HG03175 (cell line): ENCODE measurements at regions not wholly inside any gene's neighbourhood (a gene's known extent, or its start where the extent isn't known, plus 50 kb on each side); places are given as distances from the start of the nearest gene placed in this dataset.
"Not testable (repeated sequence)": the region's sequence is repeated elsewhere in the genome, so short reads cannot be mapped to it uniquely, and the experiment has no call there.

Experiments used
- ATAC-seq: cut with Tn5 transposase; IDR thresholded peaks from one replicate; pipeline ENCODE4 v1.9.1; 2021; ENCODE audit warnings: mild to moderate bottlenecking, moderate library complexity; ENCODE audit not compliant: unreplicated experiment

DNA sequence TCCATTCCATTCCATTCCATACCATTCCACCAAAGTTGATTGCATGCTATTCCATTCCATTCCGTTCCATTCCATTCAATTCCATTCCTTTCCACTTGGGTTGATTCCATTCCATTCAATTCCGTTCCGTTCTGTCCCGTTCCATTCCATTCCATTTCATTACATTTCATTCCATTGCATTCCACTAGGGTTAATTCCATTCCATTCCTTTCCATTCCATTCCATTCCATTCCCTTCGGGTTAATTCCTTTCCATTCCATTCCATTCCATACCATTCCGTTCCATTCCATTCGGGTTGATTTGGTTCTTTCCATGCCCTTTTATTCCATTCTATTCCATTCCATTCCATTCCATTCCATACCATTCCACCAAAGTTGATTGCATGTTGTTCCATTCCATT lies 131.9 kb downstream of the CWH43 start:
- ATAC-seq = not testable (repeated sequence)

DNA sequence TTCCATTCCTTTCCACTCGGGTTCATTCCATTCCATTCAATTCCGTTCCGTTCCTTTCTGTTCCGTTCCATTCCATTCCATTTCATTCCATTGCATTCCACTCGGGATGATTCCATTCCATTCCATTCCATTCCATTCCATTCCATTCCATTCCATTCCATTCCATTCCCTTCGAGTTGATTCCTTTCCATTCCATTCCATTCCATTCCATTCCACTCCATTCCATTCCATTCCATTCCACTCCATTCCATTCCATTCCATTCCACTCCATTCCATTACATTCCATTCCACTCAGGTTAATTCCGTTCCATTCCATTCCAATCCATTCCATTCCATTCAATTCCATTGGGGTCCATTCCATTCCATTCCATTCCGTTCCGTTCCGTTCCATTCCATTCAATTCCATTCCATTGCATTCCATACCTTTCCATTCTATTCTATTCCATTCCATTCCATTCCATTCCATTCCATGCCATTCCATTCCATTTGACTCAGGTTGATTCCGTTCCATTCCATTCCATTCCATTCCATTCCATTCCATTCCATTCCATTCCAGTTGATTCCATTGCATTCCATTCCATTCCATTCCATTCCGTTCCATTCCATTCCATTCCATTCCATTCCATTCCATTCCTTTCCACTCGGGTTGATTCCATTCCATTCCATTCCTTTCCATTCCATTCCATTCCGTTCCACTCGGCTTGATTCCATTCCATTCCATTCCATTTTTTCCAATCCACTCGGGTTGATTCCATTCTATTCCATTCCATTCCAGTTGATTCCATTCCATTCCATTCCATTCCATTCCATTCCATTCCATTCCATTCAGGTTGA lies 132.5 kb downstream of the CWH43 start:
- peak; percentile 55 for ATAC-seq

DNA sequence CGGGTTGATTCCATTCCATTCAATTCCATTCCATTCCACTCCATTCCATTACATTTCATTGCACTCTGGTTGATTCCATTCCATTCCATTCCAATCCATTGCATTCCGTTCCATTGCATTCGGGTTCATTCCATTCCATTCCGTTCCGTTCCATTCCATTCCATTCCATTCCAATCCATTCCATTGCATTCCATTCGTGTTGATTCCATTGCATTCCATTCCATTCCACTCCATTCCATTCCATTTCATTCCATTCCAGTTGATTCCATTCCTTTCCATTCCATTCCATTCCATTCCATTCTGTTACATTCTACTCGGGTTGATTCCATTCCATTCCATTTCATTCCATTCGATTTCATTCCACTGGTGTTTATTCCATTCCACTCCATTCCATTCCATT lies 133.3 kb downstream of the CWH43 start:
- ATAC-seq = peak; percentile 5

DNA sequence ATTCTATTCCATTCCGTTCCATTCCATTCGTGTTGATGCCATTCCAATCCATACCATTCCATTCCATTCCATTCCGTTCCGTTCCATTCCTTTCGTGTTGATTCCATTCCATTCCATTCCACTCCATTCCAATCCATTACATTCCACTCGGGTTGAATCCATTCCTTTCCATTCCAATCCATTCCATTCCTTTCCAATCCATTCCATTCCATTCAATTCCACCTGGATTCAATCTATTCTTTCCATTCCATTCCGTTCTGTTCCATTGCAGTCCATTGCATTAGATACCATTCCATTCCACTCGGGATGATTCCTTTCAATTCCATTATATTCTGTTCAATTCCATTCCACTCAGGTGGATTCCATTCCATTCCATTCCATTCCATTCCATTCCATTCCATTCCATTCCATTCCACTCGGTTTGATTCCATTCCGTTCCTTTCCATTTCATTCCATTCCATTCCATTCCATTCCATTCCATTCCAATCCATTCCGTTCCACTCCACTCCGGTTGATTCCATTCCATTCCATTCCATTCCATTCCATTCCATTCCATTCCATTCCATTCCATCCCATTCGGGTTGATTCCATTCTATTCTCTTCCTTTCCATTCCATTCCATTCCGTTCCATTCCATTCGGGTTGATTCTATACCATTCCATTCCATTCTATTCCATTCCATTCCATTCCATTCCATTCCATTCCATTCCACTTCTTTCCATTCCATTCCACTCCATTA lies 134.1 kb downstream of the CWH43 start:
- ATAC-seq = peak; percentile 5

DNA sequence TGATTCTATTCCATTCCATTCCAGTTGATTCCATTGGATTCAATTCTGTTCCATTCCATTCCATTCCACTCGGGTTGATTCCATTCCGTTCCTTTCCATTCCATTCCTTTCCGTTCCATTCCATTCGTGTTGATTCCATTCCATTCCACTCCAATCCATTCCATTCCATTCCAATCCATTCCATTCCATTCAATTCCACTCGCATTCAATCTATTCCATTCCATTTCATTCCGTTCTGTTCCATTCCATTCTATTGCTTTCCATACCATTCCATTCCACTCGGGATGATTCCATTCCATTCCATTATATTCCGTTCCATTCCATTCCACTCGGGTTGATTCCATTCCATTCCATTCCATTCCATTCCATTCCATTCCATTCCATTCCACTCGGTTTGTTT lies 134.7 kb downstream of the CWH43 start:
- ATAC-seq = peak; percentile 36

DNA sequence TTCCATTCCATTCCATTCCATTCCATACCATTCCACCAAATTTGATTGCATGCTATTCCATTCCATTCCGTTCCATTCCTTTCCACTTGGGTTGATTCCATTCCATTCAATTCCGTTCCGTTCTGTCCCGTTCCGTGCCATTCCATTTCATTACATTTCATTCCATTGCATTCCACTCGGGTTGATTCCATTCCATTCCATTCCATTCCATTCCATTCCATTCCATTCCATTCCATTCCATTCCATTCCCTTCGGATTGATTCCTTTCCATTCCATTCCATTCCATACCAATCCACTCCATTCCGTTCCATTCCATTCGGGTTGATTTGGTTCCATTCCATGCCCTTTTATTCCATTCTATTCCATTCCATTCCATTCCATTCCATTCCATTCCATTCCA lies 140.4 kb downstream of the CWH43 start:
- peak; percentile 43 for ATAC-seq

DNA sequence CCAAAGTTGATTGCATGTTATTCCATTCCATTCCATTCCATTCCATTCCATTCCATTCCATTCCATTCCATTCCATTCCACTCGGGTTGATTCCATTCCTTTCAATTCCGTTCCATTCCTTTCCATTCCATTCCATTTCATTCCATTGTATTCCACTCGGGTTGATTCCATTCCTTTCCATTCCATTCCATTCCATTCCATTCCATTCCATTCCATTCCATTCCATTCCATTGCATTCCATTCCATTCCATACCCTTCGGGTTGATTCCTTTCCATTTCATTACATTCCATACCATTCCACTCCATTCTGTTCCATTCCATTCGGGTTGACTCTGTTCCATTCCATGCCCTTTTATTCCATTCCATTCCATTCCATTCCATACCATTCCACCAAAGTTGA lies 140.8 kb downstream of the CWH43 start:
- not testable (repeated sequence) for ATAC-seq

DNA sequence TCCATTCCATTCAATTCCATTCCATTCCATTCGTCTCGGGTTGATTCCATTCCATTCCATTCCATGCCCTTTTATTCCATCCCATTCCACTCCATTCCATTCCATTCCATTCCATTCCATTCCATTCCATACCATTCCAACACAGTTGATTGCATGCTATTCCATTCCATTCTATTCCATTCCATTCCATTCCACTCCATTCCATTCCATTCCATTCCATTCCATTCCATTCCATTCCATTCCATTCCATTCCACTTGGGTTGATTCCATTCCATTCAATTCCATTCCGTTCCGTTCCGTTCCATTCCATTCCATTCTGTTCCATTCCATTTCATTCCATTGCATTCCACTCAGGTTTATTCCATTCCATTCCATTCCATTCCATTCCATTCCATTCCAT lies 143.3 kb downstream of the CWH43 start:
- ATAC-seq = not testable (repeated sequence)

DNA sequence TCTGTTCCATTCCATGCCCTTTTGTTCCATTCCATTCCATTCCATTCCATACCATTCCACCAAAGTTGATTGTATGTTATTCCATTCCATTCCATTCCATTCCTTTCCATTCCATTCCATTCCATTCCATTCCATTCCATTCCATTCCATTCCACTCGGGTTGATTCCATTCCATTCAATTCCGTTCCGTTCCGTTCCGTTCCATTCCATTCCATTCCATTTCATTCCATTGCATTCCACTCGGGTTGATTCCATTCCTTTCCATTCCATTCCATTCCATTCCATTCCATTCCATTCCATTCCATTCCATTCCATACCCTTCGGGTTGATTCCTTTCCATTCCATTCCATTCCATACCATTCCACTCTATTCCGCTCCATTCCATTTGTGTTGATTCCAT lies 143.8 kb downstream of the CWH43 start:
- not testable (repeated sequence) for ATAC-seq

DNA sequence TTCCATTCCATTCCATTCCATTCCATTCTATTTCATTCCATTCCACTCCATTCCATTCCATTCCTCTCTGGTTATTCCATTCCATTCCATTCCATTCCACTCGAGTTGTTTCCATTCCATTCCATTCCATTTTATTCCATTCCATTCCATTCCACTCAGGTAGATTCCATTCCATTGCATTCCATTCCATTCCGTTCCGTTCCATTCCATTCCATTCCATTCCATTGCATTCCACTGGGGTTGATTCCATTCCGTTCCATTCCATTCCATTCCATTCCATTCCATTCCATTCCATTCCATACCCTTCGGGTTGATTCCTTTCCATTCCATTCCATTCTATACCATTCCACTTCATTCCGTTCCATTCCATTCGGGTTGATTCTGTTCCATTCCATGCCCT lies 144.6 kb downstream of the CWH43 start:
- not testable (repeated sequence) for ATAC-seq

DNA sequence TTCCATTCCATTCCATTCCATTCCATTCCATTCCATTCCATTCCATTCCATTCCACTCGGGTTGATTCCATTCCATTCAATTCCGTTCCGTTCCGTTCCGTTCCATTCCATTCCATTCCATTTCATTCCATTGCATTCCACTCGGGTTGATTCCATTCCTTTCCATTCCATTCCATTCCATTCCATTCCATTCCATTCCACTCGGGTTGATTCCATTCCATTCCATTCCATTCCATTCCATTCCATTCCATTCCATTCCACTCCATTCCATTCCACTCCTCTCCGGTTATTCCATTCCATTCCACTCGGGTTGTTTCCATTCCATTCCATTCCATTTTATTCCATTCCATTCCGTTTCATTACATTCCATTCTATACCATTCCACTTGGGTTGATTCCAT lies 151.0 kb downstream of the CWH43 start:
- ATAC-seq = peak; percentile 51

DNA sequence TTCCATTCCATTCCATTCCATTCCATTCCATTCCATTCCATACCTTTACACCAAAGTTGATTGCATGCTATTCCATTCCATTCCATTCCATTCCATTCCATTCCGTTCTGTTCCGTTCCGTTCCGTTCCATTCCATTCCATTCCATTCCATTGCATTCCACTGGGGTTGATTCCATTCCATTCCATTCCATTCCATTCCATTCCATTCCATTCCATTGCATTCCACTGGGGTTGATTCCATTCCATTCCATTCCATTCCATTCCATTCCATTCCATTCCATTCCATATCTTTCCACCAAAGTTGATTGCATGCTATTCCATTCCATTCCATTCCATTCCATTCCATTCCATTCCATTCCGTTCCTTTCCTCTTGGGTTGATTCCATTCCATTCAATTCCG lies 151.9 kb downstream of the CWH43 start:
- ATAC-seq = not testable (repeated sequence)

DNA sequence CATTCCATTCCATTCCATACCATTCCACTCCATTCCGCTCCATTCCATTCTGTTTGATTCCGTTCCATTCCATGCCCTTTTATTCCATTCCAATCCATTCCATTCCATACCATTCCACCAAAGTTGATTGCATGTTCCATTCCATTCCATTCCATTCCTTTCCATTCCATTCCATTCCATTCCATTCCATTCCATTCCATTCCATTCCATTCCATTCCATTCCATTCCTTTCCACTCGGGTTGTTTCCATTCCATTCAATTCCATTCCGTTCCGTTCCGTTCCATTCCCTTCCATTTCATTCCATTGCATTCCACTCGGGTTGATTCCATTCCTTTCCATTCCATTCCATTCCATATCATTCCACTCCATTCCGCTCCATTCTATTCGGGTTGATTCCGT lies 152.7 kb downstream of the CWH43 start:
- not testable (repeated sequence) for ATAC-seq

DNA sequence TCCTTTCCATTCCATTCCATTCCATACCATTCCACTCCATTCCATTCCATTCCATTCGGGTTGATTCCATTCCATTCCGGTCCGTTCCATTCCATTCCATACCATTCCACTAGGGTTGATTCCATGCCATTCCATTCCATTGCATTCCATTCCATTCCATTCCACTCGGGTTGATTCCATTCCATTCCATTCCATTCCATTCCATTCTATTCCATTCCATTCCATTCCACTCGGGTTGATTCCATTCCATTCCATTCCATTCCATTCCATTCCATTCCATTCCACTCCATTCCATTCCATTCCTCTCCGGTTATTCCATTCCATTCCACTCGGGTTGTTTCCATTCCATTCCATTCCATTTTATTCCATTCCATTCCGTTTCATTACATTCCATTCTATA lies 153.4 kb downstream of the CWH43 start:
- ATAC-seq = peak; percentile 43

DNA sequence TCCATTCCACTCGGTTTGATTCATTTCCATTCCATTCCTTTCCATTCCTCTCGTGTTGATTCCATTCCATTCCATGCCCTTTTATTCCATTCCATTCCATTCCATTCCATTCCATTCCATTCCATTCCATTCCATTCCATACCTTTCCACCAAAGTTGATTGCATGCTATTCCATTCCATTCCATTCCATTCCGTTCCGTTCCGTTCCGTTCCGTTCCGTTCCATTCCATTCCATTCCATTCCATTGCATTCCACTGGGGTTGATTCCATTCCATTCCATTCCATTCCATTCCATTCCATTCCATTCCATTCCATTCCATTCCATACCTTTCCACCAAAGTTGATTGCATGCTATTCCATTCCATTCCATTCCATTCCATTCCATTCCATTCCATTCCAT lies 154.3 kb downstream of the CWH43 start:
- ATAC-seq = not testable (repeated sequence)

DNA sequence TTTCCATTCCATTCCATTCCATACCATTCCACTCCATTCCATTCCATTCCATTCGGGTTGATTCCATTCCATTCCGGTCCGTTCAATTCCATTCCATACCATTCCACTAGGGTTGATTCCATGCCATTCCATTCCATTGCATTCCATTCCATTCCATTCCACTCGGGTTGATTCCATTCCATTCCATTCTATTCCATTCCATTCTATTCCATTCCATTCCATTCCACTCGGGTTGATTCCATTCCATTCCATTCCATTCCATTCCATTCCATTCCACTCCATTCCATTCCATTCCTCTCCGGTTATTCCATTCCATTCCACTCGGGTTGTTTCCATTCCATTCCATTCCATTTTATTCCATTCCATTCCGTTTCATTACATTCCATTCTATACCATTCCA lies 155.9 kb downstream of the CWH43 start:
- peak; percentile 30 for ATAC-seq

DNA sequence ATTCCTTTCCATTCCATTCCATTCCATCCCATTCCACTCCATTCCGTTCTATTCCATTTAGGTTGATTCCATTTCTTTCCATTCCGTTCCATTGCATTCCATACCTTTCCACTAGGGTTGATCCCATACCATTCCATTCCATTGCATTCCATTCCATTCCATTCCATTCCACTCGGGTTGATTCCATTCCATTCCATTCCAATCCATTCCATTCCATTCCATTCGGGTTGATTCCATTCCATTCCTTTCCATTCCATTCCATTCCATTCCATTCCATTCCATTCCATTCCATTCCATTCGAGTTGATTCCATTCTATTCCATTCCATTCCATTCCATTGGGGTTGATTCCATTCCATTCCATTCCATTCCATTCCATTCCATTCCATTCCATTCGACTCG lies 161.1 kb downstream of the CWH43 start:
- ATAC-seq = peak; percentile 57

DNA sequence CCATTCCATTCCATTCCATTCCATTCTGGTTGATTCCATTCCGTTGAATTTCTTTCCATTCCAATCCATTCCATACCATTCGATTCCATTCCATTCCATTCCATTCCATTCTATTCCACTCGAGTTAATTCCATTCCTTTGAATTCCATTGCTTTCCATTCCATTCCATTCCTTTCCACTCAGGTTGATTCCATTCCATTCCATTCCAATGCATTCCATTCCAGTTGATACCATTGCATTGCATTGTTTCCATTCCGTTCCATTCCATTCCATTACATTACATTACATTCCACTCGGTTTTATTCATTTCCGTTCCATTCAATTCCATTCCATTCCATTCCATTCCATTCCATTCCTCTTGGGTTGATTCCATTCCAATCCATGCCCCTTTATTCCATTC lies 161.5 kb downstream of the CWH43 start:
- ATAC-seq = not testable (repeated sequence)

DNA sequence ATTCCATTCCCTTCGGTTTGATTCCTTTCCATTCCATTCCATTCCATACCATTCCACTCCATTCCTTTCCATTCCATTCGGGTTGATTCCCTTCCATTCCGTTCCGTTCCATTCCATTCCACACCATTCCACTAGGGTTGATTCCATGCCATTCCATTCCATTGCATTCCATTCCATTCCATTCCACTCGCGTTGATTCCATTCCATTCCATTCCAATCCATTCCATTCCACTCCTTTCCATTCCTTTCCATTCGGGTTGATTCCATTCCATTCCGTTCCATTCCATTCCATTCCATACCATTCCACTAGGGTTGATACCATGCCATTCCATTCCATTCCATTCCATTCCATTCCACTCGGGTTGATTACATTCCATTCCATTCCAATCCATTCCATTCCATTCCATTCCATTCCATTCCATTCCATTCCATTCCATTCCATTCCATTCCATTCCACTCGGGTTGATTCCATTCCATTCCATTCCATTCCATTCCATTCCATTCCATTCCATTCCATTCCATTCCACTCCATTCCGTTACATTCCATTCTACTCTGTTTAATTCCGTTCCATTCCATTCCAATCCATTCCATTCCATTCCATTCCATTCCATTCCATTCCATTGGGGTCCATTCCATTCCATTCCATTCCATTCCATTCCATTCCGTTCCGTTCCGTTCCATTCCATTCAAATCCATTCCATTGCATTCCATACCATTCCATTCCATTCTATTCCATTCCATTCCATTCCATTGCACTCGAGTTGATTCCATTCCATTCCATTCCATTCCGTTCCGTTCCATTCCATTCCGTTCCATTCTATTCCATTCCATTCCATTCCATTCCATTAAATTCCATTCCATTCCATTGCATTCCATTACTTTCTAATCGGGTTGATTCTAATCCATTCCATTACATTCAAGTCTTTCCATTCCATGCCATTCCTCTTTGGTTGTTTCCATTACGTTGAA lies 163.2 kb downstream of the CWH43 start:
- peak; percentile 78 for ATAC-seq

DNA sequence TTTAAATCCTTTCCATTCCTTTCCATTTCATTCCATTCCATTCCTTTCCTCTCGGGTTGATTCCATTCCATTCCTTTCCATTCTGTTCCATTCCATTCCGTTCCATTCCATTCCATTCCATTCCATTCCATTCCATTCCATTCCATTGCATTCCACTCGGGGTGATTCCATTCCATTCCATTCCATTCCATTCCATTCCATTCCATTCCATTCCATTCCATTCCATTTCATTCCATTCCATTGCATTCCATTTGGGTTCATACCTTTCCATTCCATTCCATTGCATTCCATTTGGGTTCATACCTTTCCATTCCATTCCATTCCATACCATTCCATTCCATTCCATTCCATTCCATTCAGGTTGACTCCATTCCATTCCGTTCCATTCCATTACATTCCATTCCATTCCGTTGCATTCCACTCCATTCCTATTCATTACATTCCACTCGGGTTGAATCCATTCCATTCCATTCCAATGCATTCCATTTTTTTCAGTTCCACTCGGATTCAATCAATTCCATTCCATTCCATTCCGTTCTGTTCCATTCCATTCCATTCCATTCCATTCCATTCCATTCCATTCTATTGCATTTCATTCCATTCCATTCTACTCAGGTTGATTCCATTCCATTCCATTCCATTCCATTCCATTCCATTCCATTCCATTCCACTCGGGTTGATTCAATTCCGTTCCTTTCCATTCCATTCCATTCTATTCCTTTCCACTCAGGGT lies 164.4 kb downstream of the CWH43 start:
- not testable (repeated sequence) for ATAC-seq
